Esophagus (tissue), 2 donors: ENCODE measurements at regions not wholly inside any gene's neighbourhood (a gene's known extent, or its start where the extent isn't known, plus 50 kb on each side); places are given as distances from the start of the nearest gene placed in this dataset.
"Not testable (repeated sequence)": the region's sequence is repeated elsewhere in the genome, so short reads cannot be mapped to it uniquely, and the experiment has no call there.

ENCODE experiments used
- H3K27ac ChIP-seq, 2 donors: one replicate each; pipeline ENCODE4 v1.5.1; 2013; ENCODE audit warnings: low read depth in 2 of 2, mild to moderate bottlenecking in 2 of 2, inconsistent platforms in 1 of 2, low read length in 1 of 2, moderate library complexity in 1 of 2
- H3K27me3 ChIP-seq, 2 donors: one replicate each; pipeline ENCODE4 v1.6.1; 2013; ENCODE audit warnings: low read length in 2 of 2, control low read depth in 1 of 2, mild to moderate bottlenecking in 1 of 2; ENCODE audit not compliant: insufficient read depth in 2 of 2, control insufficient read depth in 1 of 2
- H3K36me3 ChIP-seq, 2 donors: one replicate each; pipeline ENCODE4 v1.6.1; 2013; ENCODE audit warnings: low read length in 1 of 2; ENCODE audit not compliant: control insufficient read depth in 2 of 2, insufficient read depth in 2 of 2
- H3K4me1 ChIP-seq, 2 donors: one replicate each; pipeline ENCODE4 v1.6.1; 2013; ENCODE audit warnings: low read length in 1 of 2; ENCODE audit not compliant: control insufficient read depth in 2 of 2, insufficient read depth in 2 of 2
- H3K4me3 ChIP-seq, 2 donors: one replicate each; pipeline ENCODE4 v1.5.1; 2013; ENCODE audit warnings: low read length in 2 of 2, mild to moderate bottlenecking in 2 of 2, low read depth in 1 of 2, moderate library complexity in 1 of 2
- H3K9me3 ChIP-seq, 2 donors: one replicate each; pipeline ENCODE4 v1.6.1; 2013; ENCODE audit warnings: mild to moderate bottlenecking in 2 of 2, low read depth in 1 of 2, low read length in 1 of 2, moderate library complexity in 1 of 2; ENCODE audit not compliant: control insufficient read depth in 2 of 2, insufficient read depth in 1 of 2
- WGBS, 2 donors: extraction: QIAGEN DNeasy Blood & Tissue Kit; methylation state at CpG; one replicate each; pipeline ENCODE4 v1.1.7; 2013; 5-methylcytosine and 5-hydroxymethylcytosine counted together
- donor health status: healthy with polysubstance abuse.
- donor health status: Bipolar disorder and iron deficiency.

- WGBS, 2 donors: 18 to 39% methylated on average over 3 of the region's 3 CpGs
- H3K27me3 ChIP-seq: no peaks in the 10 kb centered on the region
- H3K4me3 ChIP-seq: no peak overlapping the region
- no peaks in the 10 kb centered on the region for H3K36me3 ChIP-seq
- no peaks in the 10 kb centered on the region for H3K4me1 ChIP-seq
- H3K9me3 ChIP-seq: peaks cover 11 to 12% of the 10 kb centered on the region in 2 donors
- no peak overlapping the region for H3K27ac ChIP-seq
These were observed 193.8 kb downstream of the ANKRD30B start for GRCh38 chr18:14941792-14942191.

DNA sequence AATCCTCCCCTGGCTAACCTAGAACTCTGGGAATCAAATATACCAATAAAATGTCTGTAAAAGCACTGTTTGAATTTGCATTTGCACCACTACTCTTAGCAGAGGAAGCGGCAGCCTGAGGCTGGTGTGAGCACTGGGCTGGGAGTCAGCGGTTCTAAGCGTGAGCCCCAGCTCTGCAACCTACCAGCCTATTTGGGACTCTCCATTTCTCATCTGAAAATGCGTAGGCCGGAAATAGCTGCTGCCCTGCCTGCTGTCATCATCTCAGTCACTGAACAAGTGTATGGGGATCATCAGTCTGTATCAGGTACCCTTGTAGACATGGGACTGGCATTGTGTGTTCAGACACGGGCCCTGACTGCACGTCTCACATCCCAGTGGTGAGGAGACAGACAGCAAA is 194.3 kb downstream of the ANKRD30B start:
- Histone ChIP-seq H3K27ac (no peak overlapping the region), H3K4me3 (no peak overlapping the region), H3K4me1 (no peaks in the 10 kb centered on the region), H3K36me3 (no peaks in the 10 kb centered on the region), H3K9me3 (peaks cover 10 to 12% of the 10 kb centered on the region in 2 donors), H3K27me3 (no peaks in the 10 kb centered on the region)
- WGBS, 2 donors: 81 to 82% methylated on average over 7 of the region's 7 CpGs

GRCh38 chr18:14943486-14943885 is 195.5 kb downstream of the ANKRD30B start:
- Histone ChIP-seq H3K4me1 (no peaks in the 10 kb centered on the region), H3K27ac (no peak overlapping the region), H3K4me3 (no peak overlapping the region), H3K9me3 (peaks cover 6 to 12% of the 10 kb centered on the region in 2 donors), H3K27me3 (no peaks in the 10 kb centered on the region), H3K36me3 (no peaks in the 10 kb centered on the region)
- 95% methylated on average over 9 of the region's 9 CpGs for WGBS, 2 donors

DNA sequence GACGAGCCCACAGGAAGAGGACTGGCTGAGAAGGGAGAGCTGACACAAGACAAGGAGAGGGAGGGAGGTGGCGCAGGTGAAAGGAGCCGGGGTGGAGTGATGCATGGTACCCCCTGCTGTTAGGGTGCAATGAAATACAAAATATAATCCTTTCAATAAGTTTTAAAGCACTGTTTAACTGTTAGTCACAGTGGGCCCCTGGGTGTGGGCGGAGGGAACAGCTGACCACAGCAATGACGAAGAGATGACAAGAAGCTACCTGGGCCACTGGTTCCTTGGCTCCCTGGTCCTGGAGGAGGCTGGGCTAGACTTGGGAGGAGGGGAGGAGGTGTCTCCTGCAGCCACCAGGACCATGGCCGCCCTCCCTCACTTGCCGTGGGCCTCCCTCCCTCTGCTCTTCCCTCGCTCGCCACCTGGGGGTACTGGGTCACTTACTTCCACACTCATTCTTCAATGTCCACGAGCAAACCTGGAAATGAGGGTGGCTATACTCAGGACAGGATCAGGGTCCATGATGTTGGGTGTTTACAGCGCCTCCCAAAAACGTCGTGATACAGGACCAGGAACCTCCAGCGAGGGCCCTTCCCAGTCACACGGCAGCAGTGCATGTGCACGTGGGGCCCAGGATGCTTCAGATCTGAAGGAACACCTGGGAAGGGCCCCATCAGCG is 196.1 kb downstream of the ANKRD30B start:
- Histone ChIP-seq H3K36me3 (no peaks in the 10 kb centered on the region), H3K4me3 (no peak overlapping the region), H3K9me3 (peaks cover 6 to 11% of the 10 kb centered on the region in 2 donors), H3K4me1 (no peaks in the 10 kb centered on the region), H3K27me3 (no peaks in the 10 kb centered on the region), H3K27ac (no peak overlapping the region)
- 83 to 84% methylated on average over 15 to 17 of the region's 17 CpGs for WGBS, 2 donors

DNA sequence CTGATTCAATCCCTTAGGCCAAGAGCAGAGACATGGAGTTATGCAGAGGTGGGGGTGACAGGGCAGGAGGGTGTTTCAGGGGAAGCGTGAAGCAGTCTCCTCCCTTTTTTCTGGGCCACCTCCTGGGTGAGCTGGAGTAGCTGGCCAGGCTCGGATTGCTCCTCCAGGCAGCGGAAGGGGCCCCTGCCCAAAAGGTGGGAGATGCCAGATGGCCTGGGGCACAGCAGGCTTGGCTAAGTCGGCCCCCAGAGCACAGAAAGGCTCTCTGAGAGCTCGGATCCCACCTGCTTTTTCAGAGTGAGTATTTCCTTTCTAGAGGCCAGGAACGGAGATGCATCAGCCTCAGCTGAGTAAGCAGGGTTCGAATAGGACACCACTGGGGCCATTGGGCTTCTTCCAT is 196.9 kb downstream of the ANKRD30B start:
- Histone ChIP-seq H3K4me1 (no peaks in the 10 kb centered on the region), H3K4me3 (no peak overlapping the region), H3K36me3 (no peaks in the 10 kb centered on the region), H3K27ac (no peak overlapping the region), H3K9me3 (peaks cover 6 to 7% of the 10 kb centered on the region in 2 donors), H3K27me3 (no peaks in the 10 kb centered on the region)
- 71 to 75% methylated on average over 7 of the region's 7 CpGs for WGBS, 2 donors

- Histone ChIP-seq H3K4me1 (no peaks in the 10 kb centered on the region), H3K9me3 (peaks cover 3 to 7% of the 10 kb centered on the region in 2 donors), H3K27me3 (no peaks in the 10 kb centered on the region), H3K4me3 (no peak overlapping the region), H3K27ac (no peak overlapping the region), H3K36me3 (no peaks in the 10 kb centered on the region)
- 77 to 88% methylated on average over 4 of the region's 4 CpGs for WGBS, 2 donors
These were observed 197.3 kb downstream of the ANKRD30B start for GRCh38 chr18:14945286-14945685.

GRCh38 chr18:14945984-14946383 is 198.0 kb downstream of the ANKRD30B start:
- H3K4me1 ChIP-seq: no peaks in the 10 kb centered on the region

GRCh38 chr18:14946741-14947470 is 198.9 kb downstream of the ANKRD30B start:
- H3K4me3 ChIP-seq, H3K9me3 ChIP-seq, H3K36me3 ChIP-seq, H3K4me1 ChIP-seq, H3K27ac ChIP-seq, H3K27me3 ChIP-seq: not testable (repeated sequence)
- 56% methylated on average over 7 of the region's 7 CpGs for WGBS, 2 donors

More at GRCh38 chr18:14945984-14946383, 198.0 kb downstream of the ANKRD30B start:
- Histone ChIP-seq H3K27ac (no peak overlapping the region), H3K9me3 (peaks cover 3 to 7% of the 10 kb centered on the region in 2 donors), H3K27me3 (no peaks in the 10 kb centered on the region), H3K4me3 (no peak overlapping the region), H3K36me3 (no peaks in the 10 kb centered on the region)
- WGBS, 2 donors: 78 to 90% methylated on average over 7 of the region's 7 CpGs

GRCh38 chr18:14947482-14948162 is 199.7 kb downstream of the ANKRD30B start:
- 73 to 80% methylated on average over 8 of the region's 8 CpGs for WGBS, 2 donors
- Histone ChIP-seq H3K27me3 (no peaks in the 10 kb centered on the region), H3K36me3 (no peaks in the 10 kb centered on the region)

More at GRCh38 chr18:14947482-14948162, 199.7 kb downstream of the ANKRD30B start:
- H3K4me1 ChIP-seq: no peaks in the 10 kb centered on the region
- H3K9me3 ChIP-seq: peaks cover 3 to 5% of the 10 kb centered on the region in 2 donors
- H3K27ac ChIP-seq: no peak overlapping the region
- no peak overlapping the region for H3K4me3 ChIP-seq
